ENCODE measurements at regions not wholly inside any gene's neighbourhood (a gene's known extent, or its start where the extent isn't known, plus 50 kb on each side); places are given as distances from the start of the nearest gene placed in this dataset.

GRCh38 chr9:18154661-18155060 lies 319.3 kb upstream of the ADAMTSL1 start:
- no peaks in the 10 kb centered on the region for H3K4me1 ChIP-seq
- no peaks in the 10 kb centered on the region for H3K27me3 ChIP-seq
- no peak for TF ChIP-seq CTCF (IDR thresholded peaks at IDR 0.05)
- ATAC-seq, result no peak
- intact Hi-C loops (cut with DNase I), result no loop called here
- no peaks in the 10 kb centered on the region for H3K9me3 ChIP-seq
- H3K4me3 ChIP-seq, result no peak overlapping the region
- no peaks in the 10 kb centered on the region for H3K36me3 ChIP-seq
- no peak for DNase-seq
- no peak overlapping the region for H3K27ac ChIP-seq

- intact Hi-C loops (cut with DNase I), result no loop called here
- no peaks in the 10 kb centered on the region for H3K27me3 ChIP-seq
- H3K4me1 ChIP-seq, result no peaks in the 10 kb centered on the region
- ATAC-seq, result no peak
- H3K9me3 ChIP-seq, result no peaks in the 10 kb centered on the region
- no peak for DNase-seq
- no peak overlapping the region for H3K27ac ChIP-seq
- H3K36me3 ChIP-seq, result no peaks in the 10 kb centered on the region
- TF ChIP-seq CTCF (IDR thresholded peaks at IDR 0.05), result no peak
- no peak overlapping the region for H3K4me3 ChIP-seq
Measured at GRCh38 chr9:18159254-18159653, 314.7 kb upstream of the ADAMTSL1 start.

GRCh38 chr9:18163146-18163545 lies 310.8 kb upstream of the ADAMTSL1 start:
- TF ChIP-seq CTCF (IDR thresholded peaks at IDR 0.05), result no peak
- no peaks in the 10 kb centered on the region for H3K36me3 ChIP-seq
- intact Hi-C loops (cut with DNase I), result no loop called here
- no peaks in the 10 kb centered on the region for H3K4me1 ChIP-seq
- H3K27me3 ChIP-seq, result no peaks in the 10 kb centered on the region
- DNase-seq (no peak), ATAC-seq (peak; percentile 24)
- H3K27ac ChIP-seq, result no peak overlapping the region
- H3K9me3 ChIP-seq, result no peaks in the 10 kb centered on the region
- H3K4me3 ChIP-seq, result no peak overlapping the region

- ATAC-seq, result no peak
- no peak for TF ChIP-seq CTCF (IDR thresholded peaks at IDR 0.05)
- intact Hi-C loops (cut with DNase I), result no loop called here
Measured at GRCh38 chr9:18167733-18168132, 306.2 kb upstream of the ADAMTSL1 start.

GRCh38 chr9:18173923-18174322 lies 300.0 kb upstream of the ADAMTSL1 start:
- H3K27me3 ChIP-seq, result no peaks in the 10 kb centered on the region
- ATAC-seq, result no peak
- H3K4me3 ChIP-seq, result no peak overlapping the region
- H3K36me3 ChIP-seq, result no peaks in the 10 kb centered on the region
- H3K4me1 ChIP-seq, result no peaks in the 10 kb centered on the region
- intact Hi-C loops (cut with DNase I), result no loop called here
- peaks cover 0 to 2% of the 10 kb centered on the region in 2 donors for H3K9me3 ChIP-seq
- no peak overlapping the region for H3K27ac ChIP-seq
- TF ChIP-seq CTCF (IDR thresholded peaks at IDR 0.05), result no peak
- no peak for DNase-seq

More at GRCh38 chr9:18167733-18168132, 306.2 kb upstream of the ADAMTSL1 start:
- Histone ChIP-seq H3K36me3 (no peaks in the 10 kb centered on the region), H3K27me3 (no peaks in the 10 kb centered on the region), H3K9me3 (no peaks in the 10 kb centered on the region), H3K4me1 (no peaks in the 10 kb centered on the region), H3K27ac (no peak overlapping the region), H3K4me3 (no peak overlapping the region)
- DNase-seq, result no peak

Measured in left lung (tissue), 4 donors.